ENCODE measurements at regions not wholly inside any gene's neighbourhood (a gene's known extent, or its start where the extent isn't known, plus 50 kb on each side); places are given as distances from the start of the nearest gene placed in this dataset.

GRCh38 chr15:77771616-77772015 lies 138.9 kb upstream of the LINGO1 start:
- DNase-seq (ENCODE audit: insufficient read length, low spot score) (no peak), FAIRE-seq (no peak)
- TF ChIP-seq CTCF (IDR thresholded peaks at IDR 0.05; ENCODE audit: insufficient read depth, missing control alignments) = no peak

GRCh38 chr15:77769700-77770099 lies 137.0 kb upstream of the LINGO1 start:
- no peak for TF ChIP-seq CTCF (IDR thresholded peaks at IDR 0.05; ENCODE audit: insufficient read depth, missing control alignments)
- FAIRE-seq (no peak), DNase-seq (ENCODE audit: insufficient read length, low spot score) (no peak)

- no peak for TF ChIP-seq CTCF (IDR thresholded peaks at IDR 0.05; ENCODE audit: insufficient read depth, missing control alignments)
- FAIRE-seq = no peak
- no peak for DNase-seq (ENCODE audit: insufficient read length, low spot score)
These were observed 135.9 kb upstream of the LINGO1 start for GRCh38 chr15:77768521-77769078.

- TF ChIP-seq CTCF (IDR thresholded peaks at IDR 0.05; ENCODE audit: insufficient read depth, missing control alignments) = no peak
- DNase-seq (ENCODE audit: insufficient read length, low spot score) = no peak
- FAIRE-seq = no peak
These were observed 135.4 kb upstream of the LINGO1 start for GRCh38 chr15:77768107-77768506.

- DNase-seq (ENCODE audit: insufficient read length, low spot score) (no peak), FAIRE-seq (no peak)
- TF ChIP-seq CTCF (IDR thresholded peaks at IDR 0.05; ENCODE audit: insufficient read depth, missing control alignments) = no peak
These were observed 131.4 kb upstream of the LINGO1 start for GRCh38 chr15:77764095-77764494.

GRCh38 chr15:77762747-77763355 lies 130.1 kb upstream of the LINGO1 start:
- DNase-seq (ENCODE audit: insufficient read length, low spot score) (no peak), FAIRE-seq (no peak)
- TF ChIP-seq CTCF (IDR thresholded peaks at IDR 0.05; ENCODE audit: insufficient read depth, missing control alignments) = no peak

GRCh38 chr15:77759896-77760592 lies 127.3 kb upstream of the LINGO1 start:
- no peak for DNase-seq (ENCODE audit: insufficient read length, low spot score)
- TF ChIP-seq CTCF (IDR thresholded peaks at IDR 0.05; ENCODE audit: insufficient read depth, missing control alignments) = no peak
- FAIRE-seq = no peak

Measured in D721Med (cell line).